ENCODE measurements at regions not wholly inside any gene's neighbourhood (a gene's known extent, or its start where the extent isn't known, plus 50 kb on each side); places are given as distances from the start of the nearest gene placed in this dataset.
A peak's percentile ranks its signal among the peaks of the same experiment; 100 is the strongest.

- no peak for DNase-seq
Measured at GRCh38 chr3:194268654-194269512, 82.2 kb downstream of the CPN2 start.

- no peak for DNase-seq
Measured at GRCh38 chr3:194269610-194270145, 81.5 kb downstream of the CPN2 start.

GRCh38 chr3:194270627-194271459 is 80.3 kb downstream of the CPN2 start:
- no peak for DNase-seq

- DNase-seq: no peak
Measured at GRCh38 chr3:194271460-194272035, 79.6 kb downstream of the CPN2 start.

GRCh38 chr3:194272221-194272620 is 78.9 kb downstream of the CPN2 start:
- DNase-seq: no peak

- no peak for DNase-seq
Measured at GRCh38 chr3:194272861-194273742, 78.0 kb downstream of the CPN2 start.

GRCh38 chr3:194273743-194274310 is 77.3 kb downstream of the CPN2 start:
- DNase-seq: no peak

- DNase-seq: no peak
Measured at GRCh38 chr3:194274424-194275085, 76.6 kb downstream of the CPN2 start.

- no peak for DNase-seq
Measured at GRCh38 chr3:194275291-194275690, 75.8 kb downstream of the CPN2 start.

- DNase-seq: no peak
Measured at GRCh38 chr3:194275721-194276120, 75.4 kb downstream of the CPN2 start.

GRCh38 chr3:194276768-194277103 is 74.4 kb downstream of the CPN2 start:
- DNase-seq: no peak

GRCh38 chr3:194277104-194277785 is 73.9 kb downstream of the CPN2 start:
- DNase-seq: peak; percentile 61

GRCh38 chr3:194277786-194278130 is 73.4 kb downstream of the CPN2 start:
- no peak for DNase-seq

GRCh38 chr3:194278186-194278845 is 72.8 kb downstream of the CPN2 start:
- DNase-seq: no peak

- no peak for DNase-seq
Measured at GRCh38 chr3:194279101-194279500, 72.0 kb downstream of the CPN2 start.

GRCh38 chr3:194279701-194280360 is 71.3 kb downstream of the CPN2 start:
- no peak for DNase-seq

GRCh38 chr3:194280777-194281176 is 70.4 kb downstream of the CPN2 start:
- no peak for DNase-seq

GRCh38 chr3:194281306-194281705 is 69.8 kb downstream of the CPN2 start:
- no peak for DNase-seq

- DNase-seq: no peak
Measured at GRCh38 chr3:194281766-194282165, 69.4 kb downstream of the CPN2 start.
